ENCODE measurements at regions not wholly inside any gene's neighbourhood (a gene's known extent, or its start where the extent isn't known, plus 50 kb on each side); places are given as distances from the start of the nearest gene placed in this dataset.

DNA sequence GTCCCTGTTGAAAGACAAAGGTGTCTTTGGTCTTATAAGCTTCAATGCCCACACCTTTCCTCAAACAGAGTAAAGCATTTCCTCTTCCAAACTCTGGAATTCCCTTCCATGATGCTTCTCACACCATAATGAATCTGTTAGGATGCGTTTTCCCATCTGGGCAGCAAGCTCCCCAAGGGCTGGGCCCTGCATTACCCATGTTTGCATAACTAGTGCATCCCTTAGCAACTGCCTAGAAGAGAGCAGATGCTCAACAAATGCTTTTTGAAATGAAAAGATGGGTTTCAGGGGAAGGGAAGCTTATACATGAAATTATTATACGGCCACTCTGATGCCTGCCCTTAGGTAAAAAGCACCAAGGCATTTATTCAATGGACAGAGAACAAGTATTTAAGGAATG lies 124.5 kb upstream of the CCL2 start:
- TF ChIP-seq, protein P1, sequence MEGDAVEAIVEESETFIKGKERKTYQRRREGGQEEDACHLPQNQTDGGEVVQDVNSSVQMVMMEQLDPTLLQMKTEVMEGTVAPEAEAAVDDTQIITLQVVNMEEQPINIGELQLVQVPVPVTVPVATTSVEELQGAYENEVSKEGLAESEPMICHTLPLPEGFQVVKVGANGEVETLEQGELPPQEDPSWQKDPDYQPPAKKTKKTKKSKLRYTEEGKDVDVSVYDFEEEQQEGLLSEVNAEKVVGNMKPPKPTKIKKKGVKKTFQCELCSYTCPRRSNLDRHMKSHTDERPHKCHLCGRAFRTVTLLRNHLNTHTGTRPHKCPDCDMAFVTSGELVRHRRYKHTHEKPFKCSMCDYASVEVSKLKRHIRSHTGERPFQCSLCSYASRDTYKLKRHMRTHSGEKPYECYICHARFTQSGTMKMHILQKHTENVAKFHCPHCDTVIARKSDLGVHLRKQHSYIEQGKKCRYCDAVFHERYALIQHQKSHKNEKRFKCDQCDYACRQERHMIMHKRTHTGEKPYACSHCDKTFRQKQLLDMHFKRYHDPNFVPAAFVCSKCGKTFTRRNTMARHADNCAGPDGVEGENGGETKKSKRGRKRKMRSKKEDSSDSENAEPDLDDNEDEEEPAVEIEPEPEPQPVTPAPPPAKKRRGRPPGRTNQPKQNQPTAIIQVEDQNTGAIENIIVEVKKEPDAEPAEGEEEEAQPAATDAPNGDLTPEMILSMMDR (IDR thresholded peaks at IDR 0.05): no peak
- no peak for TF ChIP-seq POLR2A (IDR thresholded peaks at IDR 0.05)

Measured in testis (tissue), 2 donors.